Heart left ventricle (tissue), 16 donors: ENCODE measurements at regions not wholly inside any gene's neighbourhood (a gene's known extent, or its start where the extent isn't known, plus 50 kb on each side); places are given as distances from the start of the nearest gene placed in this dataset.

Experiments used
- ATAC-seq, 4 donors: fragments of 200-7000 bp; cut with Tn5 transposase; one replicate each; pipeline ENCODE4 v1.9.1; 2020 to 2022; ENCODE audit warnings: moderate library complexity in 4 of 4, mild to moderate bottlenecking in 3 of 4, moderate number of reproducible peaks in 1 of 4
- DNase-seq, 5 donors: peaks; one replicate each; pipeline ENCODE4 v3.0.0-alpha.2; 2020
- H3K27ac ChIP-seq, 12 donors: fragments of 200-600 bp; sonication (generic) in 4 of 12; one replicate each; pipeline versions ENCODE4 v1.5.0 to v1.8.0; 2016 to 2022; ENCODE audit warnings: mild to moderate bottlenecking in 2 of 12
- H3K27me3 ChIP-seq, 9 donors: fragments of 200-600 bp; sonication (generic) in 2 of 9; one replicate each; pipeline versions ENCODE4 v1.5.1 to v1.8.0; 2016 to 2022; ENCODE audit warnings: mild to moderate bottlenecking in 3 of 9
- H3K36me3 ChIP-seq, 9 donors: fragments of 200-600 bp; sonication (generic) in 2 of 9; one replicate each; pipeline versions ENCODE4 v1.5.0 to v1.8.0; 2018 to 2022; ENCODE audit warnings: mild to moderate bottlenecking in 2 of 9
- H3K4me1 ChIP-seq, 12 donors: fragments of 200-600 bp; sonication (generic) in 4 of 12; one replicate each; pipeline versions ENCODE4 v1.5.0 to v1.8.0; 2016 to 2022; ENCODE audit warnings: mild to moderate bottlenecking in 3 of 12
- H3K4me3 ChIP-seq, 12 donors: fragments of 200-600 bp; sonication (generic) in 4 of 12; one replicate each; pipeline versions ENCODE4 v1.5.0 to v1.8.0; 2017 to 2022; ENCODE audit warnings: mild to moderate bottlenecking in 9 of 12, moderate library complexity in 4 of 12
- H3K9me3 ChIP-seq, 12 donors: fragments of 200-600 bp; sonication (generic) in 4 of 12; one replicate each; pipeline versions ENCODE4 v1.5.0 to v1.8.0; 2016 to 2022; ENCODE audit warnings: mild to moderate bottlenecking in 1 of 12
- CTCF ChIP-seq, 12 donors: fragments of 200-600 bp; sonication (generic) in 4 of 12; IDR thresholded peaks; one replicate each; pipeline versions ENCODE4 v1.5.0 to v1.8.0; 2018 to 2022; ENCODE audit warnings: antibody characterized with exemption in 12 of 12, mild to moderate bottlenecking in 5 of 12
- POLR2A ChIP-seq, 2 donors: fragments of 450-650 bp; IDR thresholded peaks; one replicate each; pipeline ENCODE4 v1.6.1; 2017; ENCODE audit warnings: antibody characterized with exemption in 2 of 2, mild to moderate bottlenecking in 2 of 2, moderate library complexity in 2 of 2
- WGBS, 4 donors: extraction: QIAGEN DNeasy Blood & Tissue Kit in 2 of 4; methylation state at CpG; one replicate each; pipeline versions ENCODE4 v1.1.5 to v1.1.7; 2013 to 2018; 5-methylcytosine and 5-hydroxymethylcytosine counted together
- intact Hi-C, 10 donors: fragments of 100-400 bp; cut with DNase I; formaldehyde crosslinking; loops; one replicate each; pipeline versions ENCODE4 v1.11.1 to v1.14.2; 2022
- donor health status: ischemic (EF 13 %, LVEDD 7.1; RV severe dilation, severe dysfunction).
- donor health status: healthy with polysubstance abuse.
- donor health status: DM: no; HTN: yes; CAD: no.
- donor health status: DM: no; HTN: no; CAD: no.
- donor health status: ischemic (EF 25% LVEDD 6.9; RV normal size, moderate dysfunction).
- donor health status: ischemic (EF 25% LVEDD 5.7; RV mildly dilated, moderate dysfunction).
- donor health status: healthy.
- donor health status: DM: yes; HTN: yes; CAD: no.
- donor health status: ischemic (EF 35%, LVEDD 5.7; RV mildly dilated, moderate dysfunction).
- donor health status: nonischemic (EF 11% LVEDD 7.7; RV severe dilation, severe dysfunction).
- donor health status: DM: yes; HTN: yes; CAD: no.
- donor health status: PGD.
- donor health status: ischemic (EF 29% LVEDD 5.4; RV normal size, mild dysfunction).
- donor health status: nonischemic (EF 23%, LVEDD 6.1; RV moderate dilation, normal function).

GRCh38 chr10:70974351-70974901 is 86.1 kb upstream of the PCBD1 start:
- Histone ChIP-seq H3K36me3 (no peaks in the 10 kb centered on the region), H3K27ac (no peak overlapping the region), H3K4me1 (no peaks in the 10 kb centered on the region), H3K4me3 (no peak overlapping the region), H3K9me3 (peaks cover 0 to 18% (median 0%) of the 10 kb centered on the region in 12 donors), H3K27me3 (no peaks in the 10 kb centered on the region)
- TF ChIP-seq POLR2A (IDR thresholded peaks at IDR 0.05) (no peak), CTCF (IDR thresholded peaks at IDR 0.05) (no peak)
- WGBS, 4 donors = 31 to 48% (median 39%) methylated on average over 5 of the region's 5 CpGs
- DNase-seq = no peak
- intact Hi-C loops = no loop called here
- peak in 3 of 4 donors; percentile 30 to 63 (median 48) for ATAC-seq

GRCh38 chr10:70974920-70975319 is 86.6 kb upstream of the PCBD1 start:
- Histone ChIP-seq H3K27me3 (no peaks in the 10 kb centered on the region), H3K27ac (no peak overlapping the region), H3K36me3 (no peaks in the 10 kb centered on the region), H3K4me1 (no peaks in the 10 kb centered on the region), H3K4me3 (no peak overlapping the region), H3K9me3 (peaks cover 0 to 18% (median 0%) of the 10 kb centered on the region in 12 donors)
- no peak for DNase-seq
- TF ChIP-seq CTCF (IDR thresholded peaks at IDR 0.05) (no peak), POLR2A (IDR thresholded peaks at IDR 0.05) (no peak)
- intact Hi-C loops = no loop called here
- WGBS, 4 donors = 68 to 74% (median 70%) methylated on average over 7 of the region's 7 CpGs
- ATAC-seq = no peak

GRCh38 chr10:70976063-70976695 is 87.8 kb upstream of the PCBD1 start:
- WGBS, 4 donors = 84 to 90% (median 86%) methylated on average over 6 of the region's 6 CpGs
- no peak for TF ChIP-seq CTCF (IDR thresholded peaks at IDR 0.05)
- TF ChIP-seq POLR2A (IDR thresholded peaks at IDR 0.05) = no peak
- H3K4me1 ChIP-seq = no peaks in the 10 kb centered on the region
- H3K27me3 ChIP-seq = no peaks in the 10 kb centered on the region
- no peaks in the 10 kb centered on the region for H3K36me3 ChIP-seq
- no peak overlapping the region for H3K27ac ChIP-seq
- peaks cover 0 to 16% (median 0%) of the 10 kb centered on the region in 12 donors for H3K9me3 ChIP-seq
- H3K4me3 ChIP-seq = no peak overlapping the region
- no peak for DNase-seq
- intact Hi-C loops = no loop called here
- no peak for ATAC-seq

- TF ChIP-seq POLR2A (IDR thresholded peaks at IDR 0.05) = no peak
- no peak for TF ChIP-seq CTCF (IDR thresholded peaks at IDR 0.05)
- no peaks in the 10 kb centered on the region for H3K36me3 ChIP-seq
- ATAC-seq (no peak), DNase-seq (no peak)
- H3K4me3 ChIP-seq = no peak overlapping the region
- intact Hi-C loops = no loop called here
- H3K27ac ChIP-seq = no peak overlapping the region
- 74 to 87% (median 84%) methylated on average over 9 to 11 of the region's 11 CpGs for WGBS, 4 donors
- H3K9me3 ChIP-seq = peaks cover 0 to 10% (median 0%) of the 10 kb centered on the region in 12 donors
- no peaks in the 10 kb centered on the region for H3K27me3 ChIP-seq
- no peaks in the 10 kb centered on the region for H3K4me1 ChIP-seq
Observed at GRCh38 chr10:70977625-70978024, 89.3 kb upstream of the PCBD1 start.
